AML-193 (cell line): ENCODE measurements at regions not wholly inside any gene's neighbourhood (a gene's known extent, or its start where the extent isn't known, plus 50 kb on each side); places are given as distances from the start of the nearest gene placed in this dataset.

ENCODE experiments used
- DNase-seq, 2 experiments: peaks; one replicate each; lab custom pipeline; 2025; lab: John Stamatoyannopoulos, UW

- no peak for DNase-seq
Measured at GRCh38 chr2:144213797-144214196, 306.1 kb downstream of the ZEB2 start.

GRCh38 chr2:144211826-144212225, 308.1 kb downstream of the ZEB2 start:
- DNase-seq: no peak

- no peak for DNase-seq
Measured at GRCh38 chr2:144211065-144211464, 308.9 kb downstream of the ZEB2 start.

- DNase-seq: no peak
Measured at GRCh38 chr2:144210076-144210475, 309.8 kb downstream of the ZEB2 start.

DNA sequence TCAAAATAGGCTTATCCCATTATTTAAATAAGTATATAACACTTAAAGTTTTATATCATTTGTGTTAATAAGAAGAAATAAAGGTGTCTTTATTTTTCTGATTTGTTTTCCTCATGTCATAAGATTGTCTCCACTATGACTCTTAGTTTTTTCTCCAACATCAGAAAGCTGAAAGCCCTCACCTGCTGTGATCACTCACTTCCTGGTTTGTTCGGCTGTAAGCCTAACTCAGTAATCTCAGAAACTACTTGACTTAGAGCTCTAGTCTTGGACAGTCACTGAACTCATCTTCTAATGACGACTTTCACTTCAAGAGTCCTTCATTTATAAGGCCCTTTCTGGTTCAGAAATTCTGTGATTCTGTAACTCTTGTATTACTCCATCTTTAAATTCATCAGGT, 311.0 kb downstream of the ZEB2 start:
- DNase-seq: no peak

GRCh38 chr2:144206019-144206418, 313.9 kb downstream of the ZEB2 start:
- no peak for DNase-seq

- DNase-seq: no peak
Measured at GRCh38 chr2:144201868-144202468, 318.0 kb downstream of the ZEB2 start.

DNA sequence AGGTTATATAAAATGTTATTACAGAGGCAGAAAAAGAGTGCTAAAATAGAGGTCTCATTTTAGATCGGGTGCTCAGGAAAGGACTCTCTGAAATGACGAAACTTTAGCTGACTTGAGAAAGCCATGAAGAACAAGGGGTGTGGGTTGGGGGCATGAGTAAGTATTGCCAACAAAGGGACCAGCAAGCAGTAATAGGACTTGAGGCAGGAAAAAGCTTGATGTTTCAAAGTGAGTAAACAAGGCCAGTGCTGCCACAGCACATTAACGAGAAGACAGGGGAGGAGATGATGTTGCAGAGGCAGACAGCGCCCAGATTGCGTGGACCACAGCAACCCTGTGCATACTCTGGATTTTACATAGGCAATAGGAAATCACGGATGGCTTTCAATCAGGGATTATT, 318.8 kb downstream of the ZEB2 start:
- DNase-seq: no peak

- peak; percentile 68 to 72 for DNase-seq
Measured at GRCh38 chr2:144198116-144198515, 321.8 kb downstream of the ZEB2 start.

GRCh38 chr2:144194326-144195071, 325.4 kb downstream of the ZEB2 start:
- DNase-seq: no peak

GRCh38 chr2:144190908-144191605, 328.9 kb downstream of the ZEB2 start:
- DNase-seq: peak; percentile 50 to 63

- no peak for DNase-seq
Measured at GRCh38 chr2:144183727-144184126, 336.2 kb downstream of the ZEB2 start.

- DNase-seq: no peak
Measured at GRCh38 chr2:144181001-144181400, 338.9 kb downstream of the ZEB2 start.

- DNase-seq: no peak
Measured at GRCh38 chr2:144180131-144180530, 339.8 kb downstream of the ZEB2 start.

DNA sequence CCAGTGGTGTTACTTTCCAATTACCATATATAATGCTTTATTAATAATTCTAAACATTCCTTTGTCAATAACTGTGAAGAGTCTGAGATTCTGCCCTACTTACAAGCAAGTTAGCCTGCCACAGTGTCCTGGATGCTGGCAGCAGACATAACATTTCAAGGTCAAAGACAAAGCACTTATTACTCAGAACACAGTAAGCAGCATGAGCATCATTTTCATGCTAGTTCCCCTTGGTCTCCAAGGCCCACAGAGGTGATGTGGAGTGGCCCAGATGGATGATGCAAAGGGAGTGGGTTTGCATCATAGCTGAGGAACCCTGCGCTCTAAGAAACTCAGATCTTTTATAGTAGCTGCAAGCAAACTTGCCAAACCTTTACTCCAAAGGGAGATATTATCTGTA, 349.7 kb downstream of the ZEB2 start:
- DNase-seq: no peak

- DNase-seq: no peak
Measured at GRCh38 chr2:144166743-144167142, 353.2 kb downstream of the ZEB2 start.

DNA sequence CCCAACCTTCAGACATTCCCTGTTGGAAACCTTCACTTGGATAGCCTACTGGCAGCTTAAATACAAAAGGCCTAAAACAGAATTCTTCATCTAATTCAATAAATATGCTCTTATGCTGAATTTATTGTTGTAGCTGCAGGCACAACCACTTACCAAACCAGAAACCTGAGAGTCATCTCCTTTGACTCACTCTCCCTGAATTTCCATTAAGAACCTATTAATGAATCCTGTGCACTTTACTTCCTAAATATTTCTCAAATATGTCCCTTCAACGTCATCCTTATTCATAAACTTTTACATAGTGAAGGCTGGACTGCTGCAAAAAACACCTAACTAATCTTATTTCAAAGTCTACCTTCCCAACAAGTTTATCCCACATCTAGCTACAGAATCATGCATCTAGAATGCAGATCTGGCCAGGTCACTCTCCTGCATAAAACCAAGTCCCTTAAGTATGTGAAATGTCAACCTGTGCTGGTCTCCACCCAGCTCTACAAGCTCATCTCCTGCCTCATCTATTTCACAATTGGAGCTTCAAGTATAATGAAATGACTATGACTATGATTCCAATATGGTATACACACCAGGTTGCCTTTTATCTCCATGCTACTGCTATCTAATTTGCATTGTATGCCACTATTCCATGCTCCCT, 354.2 kb downstream of the ZEB2 start:
- DNase-seq: no peak

DNA sequence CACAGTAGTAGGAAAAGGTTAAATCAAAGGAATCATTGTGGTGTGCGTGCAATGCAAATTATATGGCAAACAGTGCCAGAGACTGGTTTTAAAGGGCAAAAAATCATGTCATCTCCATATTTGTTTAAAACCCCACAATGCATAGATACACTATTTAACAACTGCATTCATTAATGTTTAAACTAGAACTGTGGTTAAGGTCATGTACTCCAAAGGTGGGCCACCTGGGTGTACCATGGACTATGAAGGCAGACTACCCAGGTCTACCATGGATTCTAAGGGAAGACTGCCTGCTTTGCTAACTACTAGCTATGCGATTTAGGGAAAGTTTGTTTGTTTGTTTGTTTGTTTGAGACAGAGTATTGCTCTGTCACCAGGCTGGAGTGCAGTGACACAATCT, 356.3 kb downstream of the ZEB2 start:
- no peak for DNase-seq

GRCh38 chr2:144162652-144163051, 357.3 kb downstream of the ZEB2 start:
- no peak for DNase-seq

GRCh38 chr2:144161061-144161460, 358.9 kb downstream of the ZEB2 start:
- DNase-seq: no peak

DNA sequence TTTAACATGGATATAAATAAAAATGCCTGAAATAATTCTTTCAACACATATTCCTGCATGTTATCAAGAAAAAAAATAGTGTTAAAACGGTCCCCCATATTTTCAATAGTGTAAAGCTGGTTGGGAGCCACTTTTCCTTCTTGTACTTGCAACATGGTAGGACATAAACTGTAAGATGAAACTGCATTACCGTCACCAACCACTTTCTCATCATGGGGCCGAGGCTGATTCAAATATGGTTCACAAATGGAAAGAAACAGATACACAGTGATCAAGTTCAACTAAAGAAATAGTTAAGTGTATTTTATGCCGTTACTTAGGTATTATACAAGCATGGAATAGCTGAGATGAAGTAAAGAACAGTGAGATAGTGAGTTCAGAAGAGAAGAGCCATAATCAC, 360.7 kb downstream of the ZEB2 start:
- DNase-seq: no peak

- DNase-seq: no peak
Measured at GRCh38 chr2:144158096-144158495, 361.8 kb downstream of the ZEB2 start.
